ENCODE measurements at regions not wholly inside any gene's neighbourhood (a gene's known extent, or its start where the extent isn't known, plus 50 kb on each side); places are given as distances from the start of the nearest gene placed in this dataset.
"Not testable (repeated sequence)": the region's sequence is repeated elsewhere in the genome, so short reads cannot be mapped to it uniquely, and the experiment has no call there.

DNA sequence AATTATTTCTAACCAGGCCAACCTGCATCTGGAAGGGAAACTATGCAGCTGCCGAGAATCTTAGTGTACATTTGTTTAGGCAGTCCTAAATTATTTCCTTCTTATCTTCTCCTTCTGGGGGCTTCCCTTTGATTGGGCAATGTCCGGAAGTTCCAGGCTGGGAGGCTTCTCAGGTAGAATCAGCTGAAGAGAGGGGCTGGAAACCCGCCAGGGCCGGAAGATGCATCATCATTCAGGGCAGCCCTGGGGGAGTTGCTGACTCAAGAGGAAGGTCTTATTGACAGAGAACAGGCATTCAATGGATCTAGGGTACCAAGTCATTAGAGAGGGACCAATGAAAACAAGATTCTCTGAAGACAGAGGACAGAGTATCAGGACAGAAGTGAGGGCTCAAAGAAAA is 150.7 kb downstream of the BLID start:
- no peak for TF ChIP-seq ZFX (IDR thresholded peaks at IDR 0.05; ENCODE audit: borderline replicate concordance)
- TF ChIP-seq, protein P1, sequence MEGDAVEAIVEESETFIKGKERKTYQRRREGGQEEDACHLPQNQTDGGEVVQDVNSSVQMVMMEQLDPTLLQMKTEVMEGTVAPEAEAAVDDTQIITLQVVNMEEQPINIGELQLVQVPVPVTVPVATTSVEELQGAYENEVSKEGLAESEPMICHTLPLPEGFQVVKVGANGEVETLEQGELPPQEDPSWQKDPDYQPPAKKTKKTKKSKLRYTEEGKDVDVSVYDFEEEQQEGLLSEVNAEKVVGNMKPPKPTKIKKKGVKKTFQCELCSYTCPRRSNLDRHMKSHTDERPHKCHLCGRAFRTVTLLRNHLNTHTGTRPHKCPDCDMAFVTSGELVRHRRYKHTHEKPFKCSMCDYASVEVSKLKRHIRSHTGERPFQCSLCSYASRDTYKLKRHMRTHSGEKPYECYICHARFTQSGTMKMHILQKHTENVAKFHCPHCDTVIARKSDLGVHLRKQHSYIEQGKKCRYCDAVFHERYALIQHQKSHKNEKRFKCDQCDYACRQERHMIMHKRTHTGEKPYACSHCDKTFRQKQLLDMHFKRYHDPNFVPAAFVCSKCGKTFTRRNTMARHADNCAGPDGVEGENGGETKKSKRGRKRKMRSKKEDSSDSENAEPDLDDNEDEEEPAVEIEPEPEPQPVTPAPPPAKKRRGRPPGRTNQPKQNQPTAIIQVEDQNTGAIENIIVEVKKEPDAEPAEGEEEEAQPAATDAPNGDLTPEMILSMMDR (IDR thresholded peaks at IDR 0.05) = no peak
- no peak overlapping the region for H3K27ac ChIP-seq

DNA sequence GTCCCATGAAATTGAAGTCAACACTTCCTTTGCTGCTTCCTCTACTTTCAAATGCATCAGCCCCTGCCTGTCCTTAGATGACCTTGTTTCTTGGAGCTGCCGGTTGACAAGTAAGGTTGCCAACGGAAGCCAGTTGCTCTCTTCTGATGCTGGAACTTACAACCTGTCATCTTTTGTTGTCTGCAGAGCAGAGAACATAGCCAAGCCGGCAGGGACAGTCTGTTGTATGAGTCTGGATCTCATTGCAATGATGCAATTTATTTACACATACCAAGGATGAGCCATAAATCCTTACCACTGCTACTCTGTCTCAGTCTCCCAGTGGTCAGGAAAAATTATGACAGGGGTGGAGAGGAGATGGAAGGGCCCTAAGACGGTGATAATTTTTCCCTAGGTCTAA is 151.4 kb downstream of the BLID start:
- TF ChIP-seq, protein P1 (IDR thresholded peaks at IDR 0.05) = no peak
- TF ChIP-seq ZFX (IDR thresholded peaks at IDR 0.05; ENCODE audit: borderline replicate concordance) = no peak
- no peak overlapping the region for H3K27ac ChIP-seq

DNA sequence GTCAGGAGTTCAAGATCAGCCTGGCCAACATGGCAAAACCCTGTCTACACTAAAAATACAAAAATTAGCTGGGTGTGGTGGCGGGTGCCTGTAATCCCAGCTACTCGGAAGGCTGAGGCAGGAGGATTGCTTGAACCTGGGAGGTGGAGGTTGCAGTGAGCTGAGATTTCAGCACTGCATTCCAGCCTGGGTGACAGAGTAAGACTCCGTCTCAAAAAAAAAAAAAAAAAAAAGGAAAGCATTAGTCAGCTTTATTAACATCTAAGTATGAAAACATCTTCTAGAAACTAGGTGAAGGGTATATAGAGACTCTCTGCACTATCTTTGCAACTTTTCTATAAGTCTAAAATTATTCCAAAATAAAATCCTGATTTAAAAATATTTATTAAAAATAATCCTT is 152.2 kb downstream of the BLID start:
- H3K27ac ChIP-seq = not testable (repeated sequence)

DNA sequence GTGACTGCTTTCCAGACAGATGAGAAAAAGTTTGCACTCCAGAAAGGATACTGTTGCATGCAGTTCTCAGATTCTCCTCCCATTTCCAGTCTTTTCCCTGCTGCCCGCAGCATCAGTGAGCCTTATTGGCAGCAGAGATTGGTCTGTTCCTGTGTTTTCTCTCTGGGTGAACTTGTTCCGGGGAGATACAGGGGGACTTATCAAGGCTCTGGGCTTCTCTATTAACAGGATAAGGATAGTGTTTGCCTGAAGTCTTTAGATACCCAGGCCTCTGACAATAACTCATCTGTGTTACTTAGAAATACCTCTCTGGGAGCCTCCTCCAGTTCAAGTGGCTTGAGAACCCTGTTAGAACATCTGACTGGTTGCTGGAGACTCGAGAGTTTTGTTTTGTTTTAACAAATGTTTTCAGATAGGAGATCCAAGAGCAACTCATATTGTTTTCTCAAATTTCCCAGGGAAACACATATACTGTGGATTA is 154.7 kb downstream of the BLID start:
- TF ChIP-seq, protein P1 (IDR thresholded peaks at IDR 0.05) = no peak
- H3K27ac ChIP-seq = no peak overlapping the region

DNA sequence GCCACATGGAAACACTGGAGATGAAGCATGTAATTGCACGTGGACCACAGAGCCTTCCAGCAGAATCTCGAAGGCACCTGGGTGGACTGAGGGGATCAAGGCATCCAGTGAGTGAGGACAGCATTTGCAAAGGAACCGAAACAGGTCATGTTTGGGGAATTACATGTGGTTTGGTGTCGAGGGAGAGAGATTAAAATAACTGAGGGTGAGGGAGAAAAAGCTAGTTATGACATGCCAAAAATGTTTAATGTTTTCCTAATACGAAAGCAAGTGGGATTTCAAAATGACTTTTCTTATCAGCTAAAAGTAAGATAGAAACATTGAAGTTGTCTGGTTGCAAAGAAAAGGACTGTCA is 157.1 kb downstream of the BLID start:
- TF ChIP-seq, protein P1 (IDR thresholded peaks at IDR 0.05) = no peak
- TF ChIP-seq ZFX (IDR thresholded peaks at IDR 0.05; ENCODE audit: borderline replicate concordance) = no peak
- no peak overlapping the region for H3K27ac ChIP-seq

DNA sequence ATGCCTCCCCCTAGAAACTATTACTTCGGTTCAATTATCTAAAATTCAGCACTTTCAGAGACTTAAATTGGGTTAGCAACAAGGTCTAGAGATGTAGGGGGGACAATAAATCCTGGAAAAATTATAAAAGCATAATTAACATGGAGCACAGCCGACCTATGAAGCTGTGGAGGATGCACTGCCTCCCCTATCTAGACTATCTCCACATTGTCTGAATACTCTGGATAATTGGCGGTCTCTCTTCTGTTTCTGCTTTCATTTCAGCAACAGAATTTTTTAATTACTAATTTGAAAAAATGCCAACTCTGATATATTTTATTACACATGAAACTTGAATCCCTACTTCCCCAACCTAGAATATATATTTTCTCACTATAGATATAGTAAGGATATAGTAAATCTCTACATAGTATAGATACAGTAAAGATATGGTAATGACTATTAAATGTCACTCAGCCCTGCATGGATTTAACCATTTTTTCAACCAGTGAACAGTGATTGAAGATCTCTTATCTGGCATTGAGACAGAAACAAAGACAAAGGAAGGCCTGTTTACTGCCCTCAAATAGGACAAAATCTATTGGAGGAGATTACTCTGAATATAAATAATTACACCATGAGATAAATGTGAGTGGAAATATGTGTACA is 157.6 kb downstream of the BLID start:
- H3K27ac ChIP-seq = no peak overlapping the region
- TF ChIP-seq ZFX (IDR thresholded peaks at IDR 0.05; ENCODE audit: borderline replicate concordance) = no peak
- TF ChIP-seq, protein P1 (IDR thresholded peaks at IDR 0.05) = no peak

DNA sequence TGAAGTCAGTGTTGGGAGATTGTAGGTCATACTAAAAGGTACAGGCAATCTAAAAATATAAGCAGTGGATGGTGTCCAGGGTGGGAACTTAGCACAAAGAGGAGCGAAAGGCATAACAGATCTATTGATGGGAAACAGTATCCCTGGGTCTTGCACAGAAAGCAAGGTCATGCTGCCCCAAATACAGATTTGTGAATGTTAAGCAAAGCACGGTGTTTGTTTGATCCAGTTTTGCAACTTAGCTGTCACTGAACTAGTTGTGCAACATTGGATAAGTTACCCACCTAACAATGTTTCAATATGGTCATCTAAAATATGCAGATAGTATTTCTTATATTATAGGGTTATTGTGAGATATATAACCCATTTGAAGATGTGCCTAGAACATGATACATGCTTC is 162.9 kb downstream of the BLID start:
- no peak for TF ChIP-seq ZFX (IDR thresholded peaks at IDR 0.05; ENCODE audit: borderline replicate concordance)
- TF ChIP-seq, protein P1 (IDR thresholded peaks at IDR 0.05) = no peak
- H3K27ac ChIP-seq = no peak overlapping the region

DNA sequence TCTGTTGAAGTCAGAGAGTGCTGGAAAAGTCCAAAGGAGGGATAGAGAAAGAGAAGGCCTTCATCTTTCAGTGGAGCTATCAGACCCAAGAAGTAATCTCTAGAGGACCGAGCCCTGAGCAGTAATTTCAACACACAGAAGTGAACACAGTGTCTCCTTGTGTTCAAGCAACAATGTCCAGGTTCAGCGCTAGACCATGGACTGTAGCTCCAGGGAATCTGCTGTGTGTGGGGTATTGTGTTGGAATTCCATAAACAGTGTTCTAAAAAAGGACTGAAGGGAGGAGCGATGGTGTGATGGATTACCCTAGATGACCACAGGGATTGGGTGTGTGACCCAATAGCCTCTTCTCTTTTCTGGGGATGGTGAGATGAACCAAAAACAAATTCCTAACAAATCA is 165.9 kb downstream of the BLID start:
- no peak for TF ChIP-seq ZFX (IDR thresholded peaks at IDR 0.05; ENCODE audit: borderline replicate concordance)
- TF ChIP-seq, protein P1 (IDR thresholded peaks at IDR 0.05) = no peak

More for the DNA sequence above, 165.9 kb downstream of the BLID start:
- no peak overlapping the region for H3K27ac ChIP-seq

Data from 22Rv1 (cell line).